SK-N-SH (cell line): ENCODE measurements at regions not wholly inside any gene's neighbourhood (a gene's known extent, or its start where the extent isn't known, plus 50 kb on each side); places are given as distances from the start of the nearest gene placed in this dataset.

Source experiments
- CTCF ChIA-PET: fragments of 300-600, 350-600 bp; formaldehyde crosslinking; extraction: SDS; loops from one replicate; lab custom pipeline; 2021; lab: Yijun Ruan, JAX
- POLR2A ChIA-PET: fragments of 350-600 bp; sonication (Branson Sonifier 250); formaldehyde crosslinking; extraction: SDS; loops from one replicate; lab custom pipeline; 2020; ENCODE audit warnings: antibody characterized with exemption, inconsistent platforms; lab: Yijun Ruan, JAX
- DNase-seq: peaks from one replicate; pipeline ENCODE4 v3.0.0; 2012
- H2AFZ ChIP-seq: fragments of 200-600 bp; sonication (generic); 2 replicates; pipeline ENCODE4 v1.8.1; 2016; ENCODE audit warnings: antibody characterized with exemption, mild to moderate bottlenecking, low read depth
- H3F3A ChIP-seq: fragments of 200-600 bp; sonication (generic); replicated peaks from 2 replicates; pipeline ENCODE3; 2016; ENCODE audit warnings: antibody characterized with exemption, mild to moderate bottlenecking; ENCODE audit not compliant: insufficient read depth
- H3K27ac ChIP-seq, 2 experiments: fragments of 200-500 bp in 1 of 2; fragments of 200-600 bp in 1 of 2; sonication (Bioruptor generic) in 1 of 2; sonication (generic), shearing (Covaris generic) in 1 of 2; 2 replicates each; pipeline versions ENCODE4 v1.5.1 to v1.6.1; 2014 to 2016; ENCODE audit warnings: low read depth in 2 of 2, inconsistent platforms in 1 of 2, low read length in 1 of 2, mild to moderate bottlenecking in 1 of 2, mixed read lengths in 1 of 2
- H3K27me3 ChIP-seq: fragments of 200-600 bp; sonication (generic), shearing (Covaris generic); 2 replicates; pipeline ENCODE4 v1.6.1; 2016; ENCODE audit warnings: mixed run types; ENCODE audit not compliant: insufficient read depth
- H3K36me3 ChIP-seq, 2 experiments: fragments of 200-500 bp in 1 of 2; fragments of 200-600 bp in 1 of 2; sonication (Bioruptor generic) in 1 of 2; sonication (generic) in 1 of 2; replicated peaks in 1 of 2; 2 replicates each; pipeline versions ENCODE3 to v1.5.1; 2014 to 2016; ENCODE audit warnings: low read length in 1 of 2, mild to moderate bottlenecking in 1 of 2; ENCODE audit not compliant: insufficient read depth in 2 of 2, control insufficient read depth in 1 of 2
- H3K4me1 ChIP-seq, 2 experiments: fragments of 200-500 bp in 1 of 2; fragments of 200-600 bp in 1 of 2; sonication (Bioruptor generic) in 1 of 2; sonication (generic), shearing (Covaris generic) in 1 of 2; 2 replicates each; pipeline versions ENCODE4 v1.5.1 to v1.6.1; 2014 to 2016; ENCODE audit warnings: low read depth in 1 of 2, low read length in 1 of 2, mixed run types in 1 of 2; ENCODE audit not compliant: insufficient read depth in 2 of 2, control insufficient read depth in 1 of 2
- H3K4me2 ChIP-seq: fragments of 200-600 bp; sonication (generic), shearing (Covaris generic); 2 replicates; pipeline ENCODE4 v1.6.1; 2017; ENCODE audit warnings: mixed run types
- H3K4me3 ChIP-seq, 2 experiments: fragments of 200-500 bp in 1 of 2; fragments of 200-600 bp in 1 of 2; sonication (Bioruptor generic) in 1 of 2; sonication (generic), shearing (Covaris generic) in 1 of 2; 2 replicates each; pipeline versions ENCODE4 v1.5.1 to v1.8.1; 2014 to 2016; ENCODE audit warnings: low read depth in 2 of 2, inconsistent platforms in 1 of 2, low read length in 1 of 2, mild to moderate bottlenecking in 1 of 2, mixed read lengths in 1 of 2, moderate library complexity in 1 of 2
- H3K79me2 ChIP-seq: fragments of 200-600 bp; sonication (generic); 2 replicates; pipeline ENCODE4 v1.8.1; 2017; ENCODE audit warnings: mild to moderate bottlenecking; ENCODE audit not compliant: insufficient read depth
- H3K9ac ChIP-seq: fragments of 200-600 bp; sonication (generic); 2 replicates; pipeline ENCODE4 v1.6.1; 2017; ENCODE audit warnings: mixed run types
- H3K9me2 ChIP-seq: fragments of 200-600 bp; sonication (generic); 2 replicates; pipeline ENCODE4 v1.6.1; 2017; ENCODE audit warnings: mixed run types
- H3K9me3 ChIP-seq: fragments of 200-600 bp; sonication (generic); 2 replicates; pipeline ENCODE4 v1.6.1; 2017; ENCODE audit warnings: mixed run types, mild to moderate bottlenecking, moderate library complexity
- H4K20me1 ChIP-seq: fragments of 200-600 bp; sonication (generic); 2 replicates; pipeline ENCODE4 v1.6.1; 2017; ENCODE audit warnings: mild to moderate bottlenecking, mixed run types; ENCODE audit not compliant: insufficient read depth
- CHD2 ChIP-seq: fragments of 150-350 bp; IDR thresholded peaks from 2 replicates; pipeline ENCODE4 v1.6.1; 2018; ENCODE audit warnings: low read length; ENCODE audit not compliant: partially characterized antibody
- EP300 ChIP-seq, 2 experiments: IDR thresholded peaks; 2 replicates each; pipeline versions ENCODE4 v1.4.0 to v1.6.1; 2012; ENCODE audit warnings: borderline replicate concordance in 1 of 2, low read depth in 1 of 2, low read length in 1 of 2
- EZH2phosphoT487 ChIP-seq: fragments of 200-600 bp; sonication (generic); IDR thresholded peaks from 2 replicates; pipeline ENCODE4 v1.6.1; 2017; ENCODE audit warnings: low read depth, mixed run types, mild to moderate bottlenecking, antibody characterized with exemption, moderate library complexity, borderline replicate concordance
- FOSL2 ChIP-seq: IDR thresholded peaks from 2 replicates; pipeline ENCODE4 v1.4.0; 2012; ENCODE audit warnings: low read depth, mild to moderate bottlenecking, moderate library complexity, borderline replicate concordance
- GATA2 ChIP-seq: sonication (generic); formaldehyde crosslinking; IDR thresholded peaks from 2 replicates; pipeline ENCODE4 v1.5.0; 2020; ENCODE audit warnings: mild to moderate bottlenecking, missing genetic modification reagents
- JUND ChIP-seq: IDR thresholded peaks from 2 replicates; pipeline ENCODE4 v1.4.0; 2012
- MXI1 ChIP-seq: IDR thresholded peaks from 2 replicates; pipeline ENCODE4 v1.6.1; 2012; ENCODE audit warnings: mild to moderate bottlenecking, low read depth, low read length, improper control_type of control experiment
- NRF1 ChIP-seq: IDR thresholded peaks from 2 replicates; pipeline ENCODE4 v1.6.1; 2012; ENCODE audit warnings: low read depth, mild to moderate bottlenecking, low read length
- RAD21 ChIP-seq: IDR thresholded peaks from 2 replicates; pipeline ENCODE4 v1.6.1; 2012; ENCODE audit warnings: mild to moderate bottlenecking, low read length
- RCOR1 ChIP-seq: fragments of 150-350 bp; IDR thresholded peaks from 2 replicates; pipeline ENCODE4 v1.6.1; 2017; ENCODE audit warnings: antibody characterized with exemption, low read length
- RFX5 ChIP-seq: IDR thresholded peaks from 2 replicates; pipeline ENCODE4 v1.6.1; 2012; ENCODE audit warnings: mild to moderate bottlenecking, improper control_type of control experiment, low read length
- RXRA ChIP-seq: IDR thresholded peaks from 2 replicates; pipeline ENCODE4 v1.4.0; 2012; ENCODE audit warnings: low read depth, mild to moderate bottlenecking, borderline replicate concordance
- SMC3 ChIP-seq: IDR thresholded peaks from 2 replicates; pipeline ENCODE4 v1.6.1; 2012; ENCODE audit warnings: low read depth, low read length, improper control_type of control experiment
- TAF1 ChIP-seq: IDR thresholded peaks from 2 replicates; pipeline ENCODE4 v1.6.1; 2012; ENCODE audit warnings: low read depth, mild to moderate bottlenecking, low read length, moderate library complexity, borderline replicate concordance
- TCF12 ChIP-seq: IDR thresholded peaks from 2 replicates; pipeline ENCODE4 v1.4.0; 2012
- TEAD4 ChIP-seq: IDR thresholded peaks from 2 replicates; pipeline ENCODE4 v1.4.0; 2012; ENCODE audit warnings: mild to moderate bottlenecking, borderline replicate concordance; ENCODE audit not compliant: insufficient read depth
- YY1 ChIP-seq: IDR thresholded peaks from 2 replicates; pipeline ENCODE4 v1.4.0; 2012; ENCODE audit warnings: low read depth, mild to moderate bottlenecking
- WGBS: methylation state at CpG from one replicate; pipeline ENCODE4 v1.1.6; 2017; ENCODE audit warnings: low lambda C conversion rate; 5-methylcytosine and 5-hydroxymethylcytosine counted together
- TF ChIP-seq, protein P1 (sequence below): IDR thresholded peaks from 2 replicates; pipeline ENCODE4 v1.6.1; 2012; ENCODE audit warnings: mild to moderate bottlenecking, low read depth, low read length, moderate library complexity
- TF ChIP-seq, protein P2 (sequence below): IDR thresholded peaks from 2 replicates; pipeline ENCODE4 v1.4.0; 2012; ENCODE audit warnings: low read depth, borderline replicate concordance
- TF ChIP-seq, protein P3 (sequence below): fragments of 150-350 bp; IDR thresholded peaks from 2 replicates; pipeline ENCODE4 v1.6.1; 2016; ENCODE audit warnings: mild to moderate bottlenecking, low read depth, low read length
- TF ChIP-seq, protein P4 (sequence below): fragments of 200-600 bp; sonication (generic); IDR thresholded peaks from 2 replicates; pipeline ENCODE4 v1.6.1; 2017; ENCODE audit warnings: antibody characterized with exemption, mild to moderate bottlenecking, moderate library complexity

DNA sequence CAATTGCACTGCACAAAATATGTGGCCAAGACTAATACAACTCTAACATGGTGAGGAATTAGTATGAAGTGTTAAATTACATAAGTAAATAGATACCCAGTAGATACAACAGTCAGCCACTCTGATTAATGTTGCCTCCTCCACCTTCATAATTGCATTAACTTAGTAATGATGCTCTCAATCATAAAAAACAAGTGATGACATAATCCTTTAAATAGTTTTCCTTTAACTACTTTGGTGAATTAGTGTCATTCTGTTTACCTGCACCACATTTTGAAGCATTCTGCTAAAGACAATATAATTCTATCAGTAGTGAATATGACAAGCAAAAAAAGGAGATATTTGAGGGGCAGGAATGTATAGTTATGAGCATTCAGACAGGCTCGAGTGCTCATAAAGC lies 265.9 kb upstream of the SLC24A2 start:
- Histone ChIP-seq H3K79me2 (no peaks in the 10 kb centered on the region), H3K9ac (no peak overlapping the region), H3K4me1 (no peaks in the 10 kb centered on the region), H3K27ac (no peak overlapping the region), H3K4me3 (no peak overlapping the region), H2AFZ (no peak overlapping the region), H3F3A (no peaks in the 10 kb centered on the region), H3K9me3 (no peaks in the 10 kb centered on the region), H3K4me2 (no peak overlapping the region), H3K36me3 (no peaks in the 10 kb centered on the region), H3K9me2 (no peaks in the 10 kb centered on the region), H3K27me3 (no peaks in the 10 kb centered on the region), H4K20me1 (no peaks in the 10 kb centered on the region)
- TF ChIP-seq RXRA (no peak), CHD2 (no peak), TCF12 (no peak), GATA2 (CRISPR knock-in tag) (no peak)
- 14% methylated on average over 1 of the region's 1 CpG for WGBS
- POLR2A ChIA-PET: no interaction called here
- no peak for DNase-seq
- CTCF ChIA-PET: interaction anchor here (1.4 kb wide), 1 partner anchor 11 kb away, joined by 3 read pairs; no protein-coding TSS in a partner anchor

DNA sequence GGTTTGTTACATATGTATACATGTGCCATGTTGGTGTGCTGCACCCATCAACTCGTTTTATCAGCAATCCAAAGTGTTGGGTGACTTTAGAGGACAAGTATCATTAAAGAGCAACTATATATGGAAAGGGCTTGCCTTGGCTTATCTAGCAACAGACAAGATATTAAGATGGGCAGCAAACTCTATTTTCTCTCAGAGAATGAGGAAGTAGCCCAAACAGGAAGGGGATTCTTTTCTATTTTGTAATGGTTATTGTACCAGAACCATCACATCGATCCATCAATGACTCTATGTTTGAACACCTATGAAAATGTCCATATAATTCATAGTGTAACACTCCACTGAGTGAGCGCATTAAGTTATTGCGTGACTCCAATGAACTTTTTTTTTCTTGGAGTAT lies 260.1 kb upstream of the SLC24A2 start:
- Histone ChIP-seq H3K27me3 (no peaks in the 10 kb centered on the region), H3K36me3 (no peaks in the 10 kb centered on the region), H3K9ac (no peak overlapping the region), H3K4me2 (no peak overlapping the region), H4K20me1 (no peaks in the 10 kb centered on the region), H3K9me3 (no peaks in the 10 kb centered on the region), H3K4me3 (no peak overlapping the region), H2AFZ (no peak overlapping the region), H3K79me2 (no peaks in the 10 kb centered on the region), H3K27ac (no peak overlapping the region), H3K4me1 (no peaks in the 10 kb centered on the region), H3F3A (no peaks in the 10 kb centered on the region), H3K9me2 (no peaks in the 10 kb centered on the region)
- CTCF ChIA-PET: no interaction called here
- TF ChIP-seq FOSL2 (no peak), JUND (no peak), RCOR1 (no peak), TCF12 (no peak), EP300 (IDR thresholded peaks at IDR 0.05; ENCODE audit: borderline replicate concordance in 1 of 2, low read depth in 1 of 2, low read length in 1 of 2) (no peak), NRF1 (no peak), YY1 (no peak), TEAD4 (no peak), TAF1 (no peak), MXI1 (no peak), CHD2 (no peak), RXRA (no peak), SMC3 (no peak), RAD21 (no peak), RFX5 (no peak), EZH2phosphoT487 (no peak)
- TF ChIP-seq, protein P1, sequence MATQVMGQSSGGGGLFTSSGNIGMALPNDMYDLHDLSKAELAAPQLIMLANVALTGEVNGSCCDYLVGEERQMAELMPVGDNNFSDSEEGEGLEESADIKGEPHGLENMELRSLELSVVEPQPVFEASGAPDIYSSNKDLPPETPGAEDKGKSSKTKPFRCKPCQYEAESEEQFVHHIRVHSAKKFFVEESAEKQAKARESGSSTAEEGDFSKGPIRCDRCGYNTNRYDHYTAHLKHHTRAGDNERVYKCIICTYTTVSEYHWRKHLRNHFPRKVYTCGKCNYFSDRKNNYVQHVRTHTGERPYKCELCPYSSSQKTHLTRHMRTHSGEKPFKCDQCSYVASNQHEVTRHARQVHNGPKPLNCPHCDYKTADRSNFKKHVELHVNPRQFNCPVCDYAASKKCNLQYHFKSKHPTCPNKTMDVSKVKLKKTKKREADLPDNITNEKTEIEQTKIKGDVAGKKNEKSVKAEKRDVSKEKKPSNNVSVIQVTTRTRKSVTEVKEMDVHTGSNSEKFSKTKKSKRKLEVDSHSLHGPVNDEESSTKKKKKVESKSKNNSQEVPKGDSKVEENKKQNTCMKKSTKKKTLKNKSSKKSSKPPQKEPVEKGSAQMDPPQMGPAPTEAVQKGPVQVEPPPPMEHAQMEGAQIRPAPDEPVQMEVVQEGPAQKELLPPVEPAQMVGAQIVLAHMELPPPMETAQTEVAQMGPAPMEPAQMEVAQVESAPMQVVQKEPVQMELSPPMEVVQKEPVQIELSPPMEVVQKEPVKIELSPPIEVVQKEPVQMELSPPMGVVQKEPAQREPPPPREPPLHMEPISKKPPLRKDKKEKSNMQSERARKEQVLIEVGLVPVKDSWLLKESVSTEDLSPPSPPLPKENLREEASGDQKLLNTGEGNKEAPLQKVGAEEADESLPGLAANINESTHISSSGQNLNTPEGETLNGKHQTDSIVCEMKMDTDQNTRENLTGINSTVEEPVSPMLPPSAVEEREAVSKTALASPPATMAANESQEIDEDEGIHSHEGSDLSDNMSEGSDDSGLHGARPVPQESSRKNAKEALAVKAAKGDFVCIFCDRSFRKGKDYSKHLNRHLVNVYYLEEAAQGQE: no peak
- TF ChIP-seq, protein P2, sequence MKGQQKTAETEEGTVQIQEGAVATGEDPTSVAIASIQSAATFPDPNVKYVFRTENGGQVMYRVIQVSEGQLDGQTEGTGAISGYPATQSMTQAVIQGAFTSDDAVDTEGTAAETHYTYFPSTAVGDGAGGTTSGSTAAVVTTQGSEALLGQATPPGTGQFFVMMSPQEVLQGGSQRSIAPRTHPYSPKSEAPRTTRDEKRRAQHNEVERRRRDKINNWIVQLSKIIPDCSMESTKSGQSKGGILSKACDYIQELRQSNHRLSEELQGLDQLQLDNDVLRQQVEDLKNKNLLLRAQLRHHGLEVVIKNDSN: no peak
- TF ChIP-seq, protein P3, sequence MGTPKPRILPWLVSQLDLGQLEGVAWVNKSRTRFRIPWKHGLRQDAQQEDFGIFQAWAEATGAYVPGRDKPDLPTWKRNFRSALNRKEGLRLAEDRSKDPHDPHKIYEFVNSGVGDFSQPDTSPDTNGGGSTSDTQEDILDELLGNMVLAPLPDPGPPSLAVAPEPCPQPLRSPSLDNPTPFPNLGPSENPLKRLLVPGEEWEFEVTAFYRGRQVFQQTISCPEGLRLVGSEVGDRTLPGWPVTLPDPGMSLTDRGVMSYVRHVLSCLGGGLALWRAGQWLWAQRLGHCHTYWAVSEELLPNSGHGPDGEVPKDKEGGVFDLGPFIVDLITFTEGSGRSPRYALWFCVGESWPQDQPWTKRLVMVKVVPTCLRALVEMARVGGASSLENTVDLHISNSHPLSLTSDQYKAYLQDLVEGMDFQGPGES: no peak
- TF ChIP-seq, protein P4, sequence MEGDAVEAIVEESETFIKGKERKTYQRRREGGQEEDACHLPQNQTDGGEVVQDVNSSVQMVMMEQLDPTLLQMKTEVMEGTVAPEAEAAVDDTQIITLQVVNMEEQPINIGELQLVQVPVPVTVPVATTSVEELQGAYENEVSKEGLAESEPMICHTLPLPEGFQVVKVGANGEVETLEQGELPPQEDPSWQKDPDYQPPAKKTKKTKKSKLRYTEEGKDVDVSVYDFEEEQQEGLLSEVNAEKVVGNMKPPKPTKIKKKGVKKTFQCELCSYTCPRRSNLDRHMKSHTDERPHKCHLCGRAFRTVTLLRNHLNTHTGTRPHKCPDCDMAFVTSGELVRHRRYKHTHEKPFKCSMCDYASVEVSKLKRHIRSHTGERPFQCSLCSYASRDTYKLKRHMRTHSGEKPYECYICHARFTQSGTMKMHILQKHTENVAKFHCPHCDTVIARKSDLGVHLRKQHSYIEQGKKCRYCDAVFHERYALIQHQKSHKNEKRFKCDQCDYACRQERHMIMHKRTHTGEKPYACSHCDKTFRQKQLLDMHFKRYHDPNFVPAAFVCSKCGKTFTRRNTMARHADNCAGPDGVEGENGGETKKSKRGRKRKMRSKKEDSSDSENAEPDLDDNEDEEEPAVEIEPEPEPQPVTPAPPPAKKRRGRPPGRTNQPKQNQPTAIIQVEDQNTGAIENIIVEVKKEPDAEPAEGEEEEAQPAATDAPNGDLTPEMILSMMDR: no peak
- POLR2A ChIA-PET: no interaction called here
- WGBS: 47% methylated on average over 4 of the region's 4 CpGs
- no peak for DNase-seq
